NT2/D1 (cell line): ENCODE measurements at regions not wholly inside any gene's neighbourhood (a gene's known extent, or its start where the extent isn't known, plus 50 kb on each side); places are given as distances from the start of the nearest gene placed in this dataset.

Experiments
- SUZ12 ChIP-seq: IDR thresholded peaks from 2 replicates; pipeline ENCODE4 v1.6.1; 2011; ENCODE audit not compliant: insufficient read length, insufficient read depth; ENCODE audit errors: extremely low read depth
- YY1 ChIP-seq: IDR thresholded peaks from 2 replicates; pipeline ENCODE4 v1.6.1; 2011; ENCODE audit not compliant: insufficient read length, insufficient read depth
- ZNF274 ChIP-seq: IDR thresholded peaks from 2 replicates; pipeline ENCODE4 v1.6.1; 2011; ENCODE audit warnings: mild to moderate bottlenecking, low read depth, low read length

- TF ChIP-seq ZNF274 = no peak
- no peak for TF ChIP-seq YY1
- TF ChIP-seq SUZ12 = no peak
Observed at GRCh38 chr21:35777081-35777480, 283.2 kb downstream of the SETD4 start.
